ENCODE measurements at regions not wholly inside any gene's neighbourhood (a gene's known extent, or its start where the extent isn't known, plus 50 kb on each side); places are given as distances from the start of the nearest gene placed in this dataset.

GRCh38 chr3:31013090-31013489 is 118.6 kb upstream of the GADL1 start:
- TF ChIP-seq CTCF (IDR thresholded peaks at IDR 0.05; ENCODE audit: low read length) (no peak), EZH2 (IDR thresholded peaks at IDR 0.05; ENCODE audit: borderline replicate concordance, low read length) (no peak)
